Body of pancreas (tissue), 4 donors: ENCODE measurements at regions not wholly inside any gene's neighbourhood (a gene's known extent, or its start where the extent isn't known, plus 50 kb on each side); places are given as distances from the start of the nearest gene placed in this dataset.

Experiments used
- ATAC-seq: fragments of 150-250 bp; one replicate; pipeline ENCODE4 v1.9.1; 2016
- DNase-seq, 4 donors: peaks; one replicate each; pipeline ENCODE4 v3.0.0-alpha.2; 2019
- H3K27ac ChIP-seq, 4 donors: fragments of 200-600 bp; sonication (generic); 1 replicate in 3 of 4; 2 replicates in 1 of 4; pipeline versions ENCODE4 v1.5.1 to v1.6.1; 2016 to 2019; ENCODE audit warnings: mild to moderate bottlenecking in 1 of 4, mixed read lengths in 1 of 4, moderate library complexity in 1 of 4
- H3K27me3 ChIP-seq, 2 donors: fragments of 200-600 bp; sonication (generic); one replicate each; pipeline ENCODE4 v1.6.0; 2016; ENCODE audit warnings: mild to moderate bottlenecking in 1 of 2
- H3K36me3 ChIP-seq, 2 donors: fragments of 200-600 bp; sonication (generic); replicated peaks in 1 of 2; 2 replicates each; pipeline ENCODE4 v1.5.1; 2016; ENCODE audit warnings: low read depth in 2 of 2; ENCODE audit not compliant: insufficient read depth in 1 of 2
- H3K4me1 ChIP-seq: fragments of 200-600 bp; sonication (generic); one replicate; pipeline ENCODE4 v1.6.0; 2016
- H3K4me3 ChIP-seq, 2 donors: fragments of 200-600 bp; sonication (generic); 1 replicate in 1 of 2; 2 replicates in 1 of 2; pipeline ENCODE4 v1.5.1; 2016 to 2019
- H3K9me3 ChIP-seq, 3 donors: fragments of 200-600 bp; sonication (generic); 1 replicate in 2 of 3; 2 replicates in 1 of 3; pipeline ENCODE4 v1.5.1; 2016
- POLR2A ChIP-seq, 3 donors: fragments of 450-650 bp; IDR thresholded peaks; one replicate each; pipeline ENCODE4 v1.6.1; 2016; ENCODE audit warnings: antibody characterized with exemption in 3 of 3, mild to moderate bottlenecking in 2 of 3
- WGBS, 2 donors: methylation state at CpG; one replicate each; pipeline ENCODE4 v1.1.5; 2017; 5-methylcytosine and 5-hydroxymethylcytosine counted together
- intact Hi-C: fragments of 100-400 bp; cut with DNase I; formaldehyde crosslinking; loops from one replicate; pipeline ENCODE4 v1.15.1; 2023
- TF ChIP-seq, protein P1 (sequence below), 7 experiments: fragments of 450-650 bp in 4 of 7; fragments of 200-600 bp in 3 of 7; sonication (generic) in 3 of 7; IDR thresholded peaks; one replicate each; pipeline ENCODE4 v1.5.1; 2016 to 2019; ENCODE audit warnings: antibody characterized with exemption in 7 of 7

DNA sequence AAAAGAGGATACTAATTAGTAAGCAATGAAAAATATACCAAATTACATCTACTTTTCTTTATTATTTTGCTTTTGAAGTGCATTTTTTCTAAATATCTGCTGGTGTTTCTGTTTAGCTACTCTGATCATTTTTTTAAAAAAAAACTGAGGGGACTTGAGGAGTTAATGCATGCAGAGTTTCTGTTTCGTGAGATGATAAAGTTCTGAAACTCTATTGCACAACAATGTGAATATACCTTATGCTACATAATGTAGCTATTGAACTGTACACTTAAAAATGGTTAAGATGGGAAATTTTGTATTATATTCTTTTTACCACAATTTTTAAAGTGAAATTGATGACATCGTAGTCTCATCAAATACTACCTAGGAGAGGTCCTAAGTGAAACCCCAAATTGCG is 288.3 kb upstream of the NR4A3 start:
- intact Hi-C loops: no loop called here
- H3K27me3 ChIP-seq: no peaks in the 10 kb centered on the region
- DNase-seq: no peak
- no peak overlapping the region for H3K4me3 ChIP-seq
- WGBS, 2 donors: 73 to 81% methylated on average over 3 of the region's 3 CpGs
- H3K36me3 ChIP-seq: no peaks in the 10 kb centered on the region
- no peak overlapping the region for H3K27ac ChIP-seq
- H3K9me3 ChIP-seq: no peaks in the 10 kb centered on the region
- H3K4me1 ChIP-seq: peaks cover 5% of the 10 kb centered on the region
- no peak for TF ChIP-seq POLR2A (IDR thresholded peaks at IDR 0.05)
- TF ChIP-seq, protein P1, sequence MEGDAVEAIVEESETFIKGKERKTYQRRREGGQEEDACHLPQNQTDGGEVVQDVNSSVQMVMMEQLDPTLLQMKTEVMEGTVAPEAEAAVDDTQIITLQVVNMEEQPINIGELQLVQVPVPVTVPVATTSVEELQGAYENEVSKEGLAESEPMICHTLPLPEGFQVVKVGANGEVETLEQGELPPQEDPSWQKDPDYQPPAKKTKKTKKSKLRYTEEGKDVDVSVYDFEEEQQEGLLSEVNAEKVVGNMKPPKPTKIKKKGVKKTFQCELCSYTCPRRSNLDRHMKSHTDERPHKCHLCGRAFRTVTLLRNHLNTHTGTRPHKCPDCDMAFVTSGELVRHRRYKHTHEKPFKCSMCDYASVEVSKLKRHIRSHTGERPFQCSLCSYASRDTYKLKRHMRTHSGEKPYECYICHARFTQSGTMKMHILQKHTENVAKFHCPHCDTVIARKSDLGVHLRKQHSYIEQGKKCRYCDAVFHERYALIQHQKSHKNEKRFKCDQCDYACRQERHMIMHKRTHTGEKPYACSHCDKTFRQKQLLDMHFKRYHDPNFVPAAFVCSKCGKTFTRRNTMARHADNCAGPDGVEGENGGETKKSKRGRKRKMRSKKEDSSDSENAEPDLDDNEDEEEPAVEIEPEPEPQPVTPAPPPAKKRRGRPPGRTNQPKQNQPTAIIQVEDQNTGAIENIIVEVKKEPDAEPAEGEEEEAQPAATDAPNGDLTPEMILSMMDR (IDR thresholded peaks at IDR 0.05): no peak
- no peak for ATAC-seq

DNA sequence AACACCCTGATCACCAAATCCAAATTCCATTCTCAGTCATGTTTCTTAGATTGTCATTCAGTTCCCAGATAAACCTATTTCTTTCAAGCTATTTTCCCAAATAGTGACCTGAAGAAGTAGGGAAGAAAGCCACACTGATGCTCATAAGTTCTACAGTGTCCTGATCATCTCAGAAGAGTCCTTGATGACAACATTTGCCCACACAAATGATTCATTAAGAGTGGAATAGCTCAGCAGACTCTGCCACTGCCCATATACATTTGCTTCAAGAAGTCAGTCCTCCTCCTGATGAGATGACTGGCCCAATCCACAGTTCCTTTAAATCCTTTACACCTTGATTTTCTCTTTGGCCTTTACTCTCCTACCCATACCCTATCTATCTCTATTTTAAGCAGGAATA is 283.7 kb upstream of the NR4A3 start:
- DNase-seq: no peak
- no peak overlapping the region for H3K4me3 ChIP-seq
- no peak for TF ChIP-seq POLR2A (IDR thresholded peaks at IDR 0.05)
- TF ChIP-seq, protein P1 (IDR thresholded peaks at IDR 0.05): no peak
- no peak for ATAC-seq
- peaks cover 5% of the 10 kb centered on the region for H3K4me1 ChIP-seq
- H3K27me3 ChIP-seq: no peaks in the 10 kb centered on the region
- H3K27ac ChIP-seq: no peak overlapping the region
- intact Hi-C loops: no loop called here
- H3K36me3 ChIP-seq: no peaks in the 10 kb centered on the region
- H3K9me3 ChIP-seq: no peaks in the 10 kb centered on the region

GRCh38 chr9:99544526-99544925 is 277.2 kb upstream of the NR4A3 start:
- WGBS, 2 donors: 59 to 69% methylated on average over 2 of the region's 2 CpGs
- intact Hi-C loops: no loop called here
- TF ChIP-seq POLR2A (IDR thresholded peaks at IDR 0.05): no peak
- TF ChIP-seq, protein P1 (IDR thresholded peaks at IDR 0.05): no peak
- no peak overlapping the region for H3K4me3 ChIP-seq
- no peaks in the 10 kb centered on the region for H3K9me3 ChIP-seq
- ATAC-seq: no peak
- no peaks in the 10 kb centered on the region for H3K36me3 ChIP-seq
- no peak overlapping the region for H3K27ac ChIP-seq
- no peaks in the 10 kb centered on the region for H3K4me1 ChIP-seq
- no peak for DNase-seq
- no peaks in the 10 kb centered on the region for H3K27me3 ChIP-seq

DNA sequence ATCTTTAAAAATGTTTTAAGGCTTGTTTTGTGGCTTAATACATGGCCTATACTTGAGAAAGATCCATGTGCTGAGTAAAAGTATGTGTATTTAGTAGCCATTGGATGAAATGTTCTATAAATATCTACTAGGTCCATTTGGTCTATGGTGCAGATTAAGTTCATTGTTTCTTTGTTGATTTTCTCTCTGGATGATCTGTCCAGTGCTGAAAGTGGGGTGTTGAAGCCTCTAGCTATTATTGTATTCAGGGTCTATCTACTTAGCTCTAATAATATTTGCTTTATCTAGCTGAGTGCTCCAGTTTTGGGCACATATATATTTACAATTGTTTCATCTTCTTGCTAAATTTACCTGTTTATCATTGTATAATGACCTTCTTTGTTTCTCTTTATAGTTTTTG is 272.2 kb upstream of the NR4A3 start:
- TF ChIP-seq POLR2A (IDR thresholded peaks at IDR 0.05): no peak
- TF ChIP-seq, protein P1 (IDR thresholded peaks at IDR 0.05): no peak
- Histone ChIP-seq H3K9me3 (no peaks in the 10 kb centered on the region), H3K36me3 (no peaks in the 10 kb centered on the region), H3K4me3 (no peak overlapping the region), H3K27ac (no peak overlapping the region), H3K4me1 (no peaks in the 10 kb centered on the region), H3K27me3 (no peaks in the 10 kb centered on the region)
- DNase-seq: no peak
- intact Hi-C loops: no loop called here
- ATAC-seq: no peak

GRCh38 chr9:99555792-99556191 is 265.9 kb upstream of the NR4A3 start:
- DNase-seq (no peak), ATAC-seq (no peak)
- H3K4me1 ChIP-seq: no peaks in the 10 kb centered on the region
- TF ChIP-seq, protein P1 (IDR thresholded peaks at IDR 0.05): no peak
- no peak for TF ChIP-seq POLR2A (IDR thresholded peaks at IDR 0.05)
- H3K4me3 ChIP-seq: no peak overlapping the region
- H3K36me3 ChIP-seq: no peaks in the 10 kb centered on the region
- no peaks in the 10 kb centered on the region for H3K27me3 ChIP-seq
- no peak overlapping the region for H3K27ac ChIP-seq
- WGBS, 2 donors: 60 to 81% methylated on average over 4 of the region's 4 CpGs
- H3K9me3 ChIP-seq: no peaks in the 10 kb centered on the region
- intact Hi-C loops: no loop called here
